A673 (cell line): ENCODE measurements at regions not wholly inside any gene's neighbourhood (a gene's known extent, or its start where the extent isn't known, plus 50 kb on each side); places are given as distances from the start of the nearest gene placed in this dataset.

Experiments
- BruUV-seq: library from RNA; stranded (reverse); fragments of 400-500 nt; replicated peaks from 2 replicates; lab custom pipeline; 2021; lab: Mats Ljungman, UMichigan
- CTCF ChIA-PET: fragments of 300-600 bp; sonication (Branson Sonifier 250); formaldehyde crosslinking; loops from one replicate; lab custom pipeline; 2022; ENCODE audit warnings: antibody characterized with exemption; lab: Charles Lee
- POLR2A ChIA-PET: fragments of 300-600 bp; sonication (Branson Sonifier 250); formaldehyde crosslinking; loops from one replicate; lab custom pipeline; 2022; ENCODE audit warnings: antibody characterized with exemption; ENCODE audit not compliant: low non-redundant PET; lab: Charles Lee
- DNase-seq: peaks from one replicate; pipeline ENCODE4 v3.0.0-alpha.2; 2015; ENCODE audit warnings: low spot score
- H3K27ac ChIP-seq: fragments of 200-600 bp; sonication (generic); 2 replicates; pipeline ENCODE4 v1.5.1; 2016; ENCODE audit warnings: mixed run types, low read depth, mild to moderate bottlenecking, mixed read lengths, antibody characterized with exemption, low read length; ENCODE audit not compliant: poor library complexity, severe bottlenecking
- H3K27me3 ChIP-seq: fragments of 200-600 bp; sonication (generic); replicated peaks from 2 replicates; pipeline ENCODE4 v1.6.1; 2017; ENCODE audit warnings: mixed run types, low read depth, mild to moderate bottlenecking, mixed read lengths, antibody characterized with exemption, low read length; ENCODE audit not compliant: insufficient read depth, poor library complexity
- H3K36me3 ChIP-seq: fragments of 200-600 bp; sonication (generic); 2 replicates; pipeline ENCODE4 v1.6.1; 2016; ENCODE audit warnings: mixed run types, mild to moderate bottlenecking, mixed read lengths, antibody characterized with exemption, low read length; ENCODE audit not compliant: insufficient read depth, poor library complexity, severe bottlenecking
- H3K4me1 ChIP-seq: fragments of 200-600 bp; sonication (generic); 2 replicates; pipeline ENCODE4 v1.6.1; 2017; ENCODE audit warnings: mixed run types, mild to moderate bottlenecking, mixed read lengths, antibody characterized with exemption, low read length; ENCODE audit not compliant: insufficient read depth, poor library complexity, severe bottlenecking
- H3K4me3 ChIP-seq: fragments of 200-600 bp; sonication (generic); 2 replicates; pipeline ENCODE4 v1.5.1; 2016; ENCODE audit warnings: low read depth, mixed run types, mild to moderate bottlenecking, mixed read lengths, low read length; ENCODE audit not compliant: poor library complexity, severe bottlenecking
- H3K9me3 ChIP-seq: fragments of 200-600 bp; sonication (generic); 2 replicates; pipeline ENCODE4 v1.6.1; 2016; ENCODE audit warnings: mixed run types, low read depth, mild to moderate bottlenecking, mixed read lengths, antibody characterized with exemption, low read length; ENCODE audit not compliant: poor library complexity, severe bottlenecking
- CTCF ChIP-seq: fragments of 300-800, 200-600 bp; sonication (generic); conservative IDR thresholded peaks from 2 replicates; pipeline ENCODE4 v1.5.1; 2017; ENCODE audit warnings: low read depth, mild to moderate bottlenecking, antibody characterized with exemption, low read length, moderate library complexity, mixed read lengths
- EZH2 ChIP-seq: fragments of 200-600 bp; sonication (generic); IDR thresholded peaks from 2 replicates; pipeline ENCODE4 v1.6.1; 2017; ENCODE audit warnings: borderline replicate concordance, low read depth, mild to moderate bottlenecking, mixed read lengths, antibody characterized with exemption, low read length; ENCODE audit not compliant: poor library complexity, severe bottlenecking
- intact Hi-C: fragments of 100-400 bp; cut with micrococcal nuclease; formaldehyde crosslinking; loops from one replicate; pipeline ENCODE4 v1.10.0; 2022; ENCODE audit not compliant: unreplicated experiment

GRCh38 chr2:196503398-196503797 lies 136.1 kb upstream of the CCDC150 start:
- BruUV-seq, result no TSS peak
- Histone ChIP-seq H3K9me3 (peaks cover 8% of the 10 kb centered on the region), H3K36me3 (no peaks in the 10 kb centered on the region), H3K27me3 (no peaks in the 10 kb centered on the region), H3K4me1 (no peaks in the 10 kb centered on the region), H3K4me3 (no peak overlapping the region), H3K27ac (no peak overlapping the region)
- intact Hi-C loops, result no loop called here
- POLR2A ChIA-PET, result no interaction called here
- CTCF ChIA-PET, result no interaction called here
- no peak for TF ChIP-seq EZH2
- no peak for TF ChIP-seq CTCF
- DNase-seq, result no peak

GRCh38 chr2:196504788-196505187 lies 134.7 kb upstream of the CCDC150 start:
- BruUV-seq, result no TSS peak
- Histone ChIP-seq H3K36me3 (no peaks in the 10 kb centered on the region), H3K27ac (no peak overlapping the region), H3K4me3 (no peak overlapping the region), H3K4me1 (no peaks in the 10 kb centered on the region), H3K27me3 (no peaks in the 10 kb centered on the region), H3K9me3 (no peaks in the 10 kb centered on the region)
- POLR2A ChIA-PET, result no interaction called here
- no peak for DNase-seq
- TF ChIP-seq EZH2, result no peak
- TF ChIP-seq CTCF, result no peak
- intact Hi-C loops, result no loop called here
- CTCF ChIA-PET, result interaction anchor here (0.6 kb wide), 1 partner anchor 16 kb away, joined by 3 read pairs; no protein-coding TSS in a partner anchor

- intact Hi-C loops, result no loop called here
- POLR2A ChIA-PET, result no interaction called here
- TF ChIP-seq CTCF, result no peak
- TF ChIP-seq EZH2, result no peak
- H3K36me3 ChIP-seq, result no peaks in the 10 kb centered on the region
- CTCF ChIA-PET, result no interaction called here
- H3K27ac ChIP-seq, result no peak overlapping the region
- no peaks in the 10 kb centered on the region for H3K4me1 ChIP-seq
- no peak for DNase-seq
- BruUV-seq, result no TSS peak
- no peaks in the 10 kb centered on the region for H3K9me3 ChIP-seq
- H3K27me3 ChIP-seq, result no peaks in the 10 kb centered on the region
- H3K4me3 ChIP-seq, result no peak overlapping the region
Measured at GRCh38 chr2:196510246-196510645, 129.3 kb upstream of the CCDC150 start.
